HepG2 (cell line): ENCODE measurements at regions not wholly inside any gene's neighbourhood (a gene's known extent, or its start where the extent isn't known, plus 50 kb on each side); places are given as distances from the start of the nearest gene placed in this dataset.

Experiments used
- CEBPZ ChIP-seq: IDR thresholded peaks from 2 replicates; pipeline ENCODE4 v1.6.1; 2012; ENCODE audit warnings: low read length, improper control_type of control experiment
- CTCF ChIP-seq: sonication (generic); formaldehyde crosslinking; IDR thresholded peaks from 2 replicates; pipeline ENCODE4 v1.5.0; 2020; ENCODE audit warnings: mild to moderate bottlenecking, missing genetic modification reagents, moderate library complexity
- MAX ChIP-seq: IDR thresholded peaks from 2 replicates; pipeline ENCODE4 v1.6.1; 2012; ENCODE audit warnings: inconsistent platforms

- TF ChIP-seq CEBPZ (no peak), MAX (no peak), CTCF (no peak)
Measured at GRCh38 chr20:12911372-12911771, 97.4 kb upstream of the SPTLC3 start.
